ENCODE measurements at regions not wholly inside any gene's neighbourhood (a gene's known extent, or its start where the extent isn't known, plus 50 kb on each side); places are given as distances from the start of the nearest gene placed in this dataset.

GRCh38 chr13:105047676-105048295, 1487.7 kb downstream of the EFNB2 start:
- no peak overlapping the region for H3K4me3 ChIP-seq (ENCODE audit: low read depth, low read length)
- DNase-seq (ENCODE audit: low read depth, low spot score) = peak; percentile 12
- in situ Hi-C loops (cut with HindIII; ENCODE audit: low sequenced_read_pairs) = no loop called here
- TF ChIP-seq, protein P1, sequence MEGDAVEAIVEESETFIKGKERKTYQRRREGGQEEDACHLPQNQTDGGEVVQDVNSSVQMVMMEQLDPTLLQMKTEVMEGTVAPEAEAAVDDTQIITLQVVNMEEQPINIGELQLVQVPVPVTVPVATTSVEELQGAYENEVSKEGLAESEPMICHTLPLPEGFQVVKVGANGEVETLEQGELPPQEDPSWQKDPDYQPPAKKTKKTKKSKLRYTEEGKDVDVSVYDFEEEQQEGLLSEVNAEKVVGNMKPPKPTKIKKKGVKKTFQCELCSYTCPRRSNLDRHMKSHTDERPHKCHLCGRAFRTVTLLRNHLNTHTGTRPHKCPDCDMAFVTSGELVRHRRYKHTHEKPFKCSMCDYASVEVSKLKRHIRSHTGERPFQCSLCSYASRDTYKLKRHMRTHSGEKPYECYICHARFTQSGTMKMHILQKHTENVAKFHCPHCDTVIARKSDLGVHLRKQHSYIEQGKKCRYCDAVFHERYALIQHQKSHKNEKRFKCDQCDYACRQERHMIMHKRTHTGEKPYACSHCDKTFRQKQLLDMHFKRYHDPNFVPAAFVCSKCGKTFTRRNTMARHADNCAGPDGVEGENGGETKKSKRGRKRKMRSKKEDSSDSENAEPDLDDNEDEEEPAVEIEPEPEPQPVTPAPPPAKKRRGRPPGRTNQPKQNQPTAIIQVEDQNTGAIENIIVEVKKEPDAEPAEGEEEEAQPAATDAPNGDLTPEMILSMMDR (IDR thresholded peaks at IDR 0.05; ENCODE audit: low read depth, low read length) = no peak

- TF ChIP-seq, protein P1 (IDR thresholded peaks at IDR 0.05; ENCODE audit: low read depth, low read length) = no peak
- in situ Hi-C loops (cut with HindIII; ENCODE audit: low sequenced_read_pairs) = no loop called here
- DNase-seq (ENCODE audit: low read depth, low spot score) = peak; percentile 27
- H3K4me3 ChIP-seq (ENCODE audit: low read depth, low read length) = no peak overlapping the region
Observed at GRCh38 chr13:105037110-105037509, 1498.4 kb downstream of the EFNB2 start.

- no peak for DNase-seq (ENCODE audit: low read depth, low spot score)
- in situ Hi-C loops (cut with HindIII; ENCODE audit: low sequenced_read_pairs) = no loop called here
- TF ChIP-seq, protein P1 (IDR thresholded peaks at IDR 0.05; ENCODE audit: low read depth, low read length) = no peak
- no peak overlapping the region for H3K4me3 ChIP-seq (ENCODE audit: low read depth, low read length)
Observed at GRCh38 chr13:105035092-105035491, 1500.4 kb downstream of the EFNB2 start.

DNA sequence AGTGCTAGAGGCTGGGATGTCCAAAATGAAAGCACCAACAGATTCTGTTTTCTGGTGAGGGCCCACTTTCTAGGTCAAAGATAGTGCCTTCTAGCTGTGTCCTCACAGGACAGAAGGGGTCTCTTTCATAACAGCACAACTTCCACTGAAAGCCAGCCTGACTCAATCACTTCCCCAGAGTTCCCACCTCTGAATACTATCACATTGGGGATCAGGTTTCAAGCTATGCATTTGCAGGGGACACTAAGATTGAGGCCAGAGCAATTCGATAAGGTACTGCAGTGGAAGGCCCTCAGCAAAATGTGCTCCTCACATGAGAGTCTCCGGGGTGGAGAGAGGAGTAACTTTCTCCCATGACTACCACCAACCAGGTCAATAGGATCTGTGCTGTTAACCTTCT, 1501.5 kb downstream of the EFNB2 start:
- in situ Hi-C loops (cut with HindIII; ENCODE audit: low sequenced_read_pairs) = no loop called here
- TF ChIP-seq, protein P1 (IDR thresholded peaks at IDR 0.05; ENCODE audit: low read depth, low read length) = no peak
- no peak overlapping the region for H3K4me3 ChIP-seq (ENCODE audit: low read depth, low read length)
- no peak for DNase-seq (ENCODE audit: low read depth, low spot score)

GRCh38 chr13:105031306-105031705, 1504.2 kb downstream of the EFNB2 start:
- DNase-seq (ENCODE audit: low read depth, low spot score) = no peak
- in situ Hi-C loops (cut with HindIII; ENCODE audit: low sequenced_read_pairs) = no loop called here
- TF ChIP-seq, protein P1 (IDR thresholded peaks at IDR 0.05; ENCODE audit: low read depth, low read length) = no peak
- H3K4me3 ChIP-seq (ENCODE audit: low read depth, low read length) = no peak overlapping the region

GRCh38 chr13:105030851-105031250, 1504.6 kb downstream of the EFNB2 start:
- H3K4me3 ChIP-seq (ENCODE audit: low read depth, low read length) = no peak overlapping the region
- DNase-seq (ENCODE audit: low read depth, low spot score) = no peak
- in situ Hi-C loops (cut with HindIII; ENCODE audit: low sequenced_read_pairs) = no loop called here
- TF ChIP-seq, protein P1 (IDR thresholded peaks at IDR 0.05; ENCODE audit: low read depth, low read length) = no peak

All from astrocyte of the spinal cord (primary cell).